H1 (cell line): ENCODE measurements at regions not wholly inside any gene's neighbourhood (a gene's known extent, or its start where the extent isn't known, plus 50 kb on each side); places are given as distances from the start of the nearest gene placed in this dataset.

Source experiments
- CTCF ChIA-PET: fragments of 300-600 bp; sonication (Branson Sonifier 250); formaldehyde crosslinking; loops from one replicate; lab custom pipeline; 2021; ENCODE audit not compliant: partially characterized antibody; lab: Charles Lee
- POLR2A ChIA-PET: fragments of 300-600 bp; sonication (Branson Sonifier 250); formaldehyde crosslinking; loops from one replicate; lab custom pipeline; 2021; ENCODE audit warnings: inconsistent platforms; ENCODE audit not compliant: partially characterized antibody; lab: Charles Lee
- DNase-seq, 2 experiments: peaks; one replicate each; pipeline versions ENCODE4 v3.0.0 to v3.0.0-alpha.2; 2010 to 2022; ENCODE audit warnings: low spot score in 2 of 2, low read depth in 1 of 2, mixed read lengths in 1 of 2
- FAIRE-seq: peaks from 2 replicates; lab custom pipeline; 2011; peaks lifted over from hg19 to GRCh38; lab: Jason Lieb, UNC
- H2AFZ ChIP-seq: 2 replicates; pipeline ENCODE4 v1.8.1; 2012; ENCODE audit warnings: low read length, inconsistent platforms
- H2AK5ac ChIP-seq: 2 replicates; pipeline ENCODE4 v1.6.1; 2013; ENCODE audit warnings: low read depth, low read length
- H2BK120ac ChIP-seq: replicated peaks from 2 replicates; pipeline ENCODE3; 2013; ENCODE audit warnings: low read depth, low read length, inconsistent platforms
- H2BK12ac ChIP-seq: 2 replicates; pipeline ENCODE4 v1.6.1; 2013; ENCODE audit warnings: low read depth, low read length
- H2BK15ac ChIP-seq: 2 replicates; pipeline ENCODE4 v1.6.1; 2013; ENCODE audit warnings: low read length
- H2BK20ac ChIP-seq: 2 replicates; pipeline ENCODE4 v1.6.1; 2013; ENCODE audit warnings: low read length
- H2BK5ac ChIP-seq: 2 replicates; pipeline ENCODE4 v1.6.1; 2013; ENCODE audit warnings: low read depth, low read length
- H3K14ac ChIP-seq: 2 replicates; pipeline ENCODE4 v1.6.1; 2013; ENCODE audit warnings: inconsistent platforms; ENCODE audit not compliant: insufficient read length
- H3K18ac ChIP-seq: 2 replicates; pipeline ENCODE4 v1.6.1; 2013; ENCODE audit warnings: low read length; ENCODE audit errors: extremely low read depth
- H3K23ac ChIP-seq: 2 replicates; pipeline ENCODE4 v1.6.1; 2013; ENCODE audit warnings: inconsistent platforms; ENCODE audit not compliant: insufficient read length
- H3K23me2 ChIP-seq: 2 replicates; pipeline ENCODE4 v1.6.1; 2013; ENCODE audit warnings: low read depth, low read length
- H3K27ac ChIP-seq: 2 replicates; pipeline ENCODE4 v1.6.1; 2011; ENCODE audit warnings: low read depth, low read length, inconsistent platforms
- H3K27me3 ChIP-seq, 4 experiments: replicated peaks in 1 of 4; 1 replicate in 1 of 4; 2 replicates in 3 of 4; pipeline versions ENCODE4 v1.6.1 to v1.8.1; 2011 to 2013; ENCODE audit warnings: low read length in 3 of 4, mild to moderate bottlenecking in 3 of 4, inconsistent platforms in 2 of 4, mixed read lengths in 2 of 4, moderate library complexity in 1 of 4; ENCODE audit not compliant: control insufficient read depth in 3 of 4, insufficient read depth in 3 of 4; ENCODE audit errors: extremely low read depth in 1 of 4
- H3K36me3 ChIP-seq, 4 experiments: 2 replicates each; pipeline versions ENCODE4 v1.6.1 to v1.8.1; 2011 to 2013; ENCODE audit warnings: mild to moderate bottlenecking in 4 of 4, low read length in 3 of 4, moderate library complexity in 2 of 4, control low read depth in 1 of 4, inconsistent platforms in 1 of 4; ENCODE audit not compliant: insufficient read depth in 4 of 4, control insufficient read depth in 2 of 4
- H3K4ac ChIP-seq: replicated peaks from 2 replicates; pipeline ENCODE3; 2013; ENCODE audit warnings: low read length, low read depth, mixed read lengths, inconsistent platforms; ENCODE audit not compliant: insufficient read length
- H3K4me1 ChIP-seq, 4 experiments: replicated peaks in 1 of 4; 1 replicate in 1 of 4; 2 replicates in 3 of 4; pipeline versions ENCODE4 v1.6.1 to v1.8.1; 2011 to 2013; ENCODE audit warnings: low read length in 3 of 4, inconsistent platforms in 2 of 4, mixed read lengths in 1 of 4; ENCODE audit not compliant: insufficient read depth in 4 of 4, control insufficient read depth in 3 of 4
- H3K4me2 ChIP-seq, 2 experiments: 2 replicates each; pipeline versions ENCODE4 v1.6.1 to v1.8.1; 2011 to 2013; ENCODE audit warnings: low read depth in 2 of 2, low read length in 2 of 2, control low read depth in 1 of 2, inconsistent platforms in 1 of 2, mild to moderate bottlenecking in 1 of 2; ENCODE audit not compliant: insufficient read depth in 1 of 2
- H3K4me3 ChIP-seq, 4 experiments: fragments of 200-600, 300-600 bp in 1 of 4; sonication (generic), shearing (Covaris generic), sonication (Bioruptor Twin) in 1 of 4; 2 replicates each; pipeline versions ENCODE4 v1.5.1 to v1.8.1; 2011 to 2016; ENCODE audit warnings: low read length in 4 of 4, low read depth in 3 of 4, control low read depth in 2 of 4, inconsistent platforms in 2 of 4, mild to moderate bottlenecking in 2 of 4, mixed read lengths in 1 of 4, moderate library complexity in 1 of 4; ENCODE audit not compliant: insufficient read depth in 2 of 4; ENCODE audit errors: extremely low read depth in 1 of 4
- H3K56ac ChIP-seq: replicated peaks from 2 replicates; pipeline ENCODE3; 2013; ENCODE audit warnings: low read depth, mild to moderate bottlenecking, mixed read lengths, low read length, inconsistent platforms; ENCODE audit not compliant: insufficient read length
- H3K79me1 ChIP-seq: 2 replicates; pipeline ENCODE4 v1.6.1; 2013; ENCODE audit warnings: low read depth, low read length, control low read depth
- H3K79me2 ChIP-seq, 2 experiments: 2 replicates each; pipeline versions ENCODE4 v1.6.1 to v1.8.1; 2012 to 2013; ENCODE audit warnings: low read length in 2 of 2, mild to moderate bottlenecking in 2 of 2, inconsistent platforms in 1 of 2; ENCODE audit not compliant: insufficient read depth in 2 of 2, control insufficient read depth in 1 of 2
- H3K9ac ChIP-seq, 4 experiments: replicated peaks in 1 of 4; 1 replicate in 1 of 4; 2 replicates in 3 of 4; pipeline versions ENCODE4 v1.6.1 to v1.8.1; 2011 to 2013; ENCODE audit warnings: low read depth in 3 of 4, low read length in 3 of 4, control low read depth in 2 of 4, mild to moderate bottlenecking in 2 of 4, moderate library complexity in 2 of 4, inconsistent platforms in 1 of 4; ENCODE audit errors: extremely low read depth in 1 of 4
- H3K9me3 ChIP-seq, 2 experiments: 2 replicates each; pipeline versions ENCODE4 v1.6.1 to v1.8.1; 2012 to 2013; ENCODE audit warnings: mild to moderate bottlenecking in 2 of 2, moderate library complexity in 2 of 2, control low read depth in 1 of 2, inconsistent platforms in 1 of 2, low read depth in 1 of 2, low read length in 1 of 2, mixed read lengths in 1 of 2; ENCODE audit not compliant: insufficient read depth in 2 of 2
- H4K20me1 ChIP-seq, 2 experiments: replicated peaks in 1 of 2; 2 replicates each; pipeline versions ENCODE3 to v1.8.1; 2011 to 2013; ENCODE audit warnings: inconsistent platforms in 2 of 2, low read length in 2 of 2, mild to moderate bottlenecking in 1 of 2; ENCODE audit not compliant: insufficient read depth in 2 of 2, control insufficient read depth in 1 of 2
- H4K5ac ChIP-seq: 2 replicates; pipeline ENCODE4 v1.6.1; 2013; ENCODE audit warnings: low read length, low read depth, mixed read lengths, inconsistent platforms; ENCODE audit not compliant: insufficient read length
- H4K8ac ChIP-seq: 2 replicates; pipeline ENCODE4 v1.8.0; 2013; ENCODE audit warnings: mild to moderate bottlenecking, moderate library complexity, low read length, inconsistent platforms; ENCODE audit not compliant: insufficient read depth; ENCODE audit errors: extremely low read depth
- H4K91ac ChIP-seq: replicated peaks from 2 replicates; pipeline ENCODE3; 2013; ENCODE audit warnings: low read length, mixed read lengths, inconsistent platforms; ENCODE audit not compliant: insufficient read length
- BCL11A ChIP-seq, 2 experiments: IDR thresholded peaks; one replicate each; pipeline ENCODE4 v1.6.1; 2011; ENCODE audit warnings: low read depth in 2 of 2, low read length in 2 of 2, mild to moderate bottlenecking in 2 of 2
- CBX5 ChIP-seq: fragments of 300-800, 300-1000 bp; sonication (generic); IDR thresholded peaks from 2 replicates; pipeline ENCODE4 v1.7.1; 2016; ENCODE audit warnings: antibody characterized with exemption, low read length, low read depth
- HDAC6 ChIP-seq: IDR thresholded peaks from one replicate; pipeline ENCODE4 v1.7.1; 2012; ENCODE audit warnings: low read depth, mild to moderate bottlenecking, inconsistent platforms, low read length, moderate library complexity
- RAD21 ChIP-seq, 2 experiments: IDR thresholded peaks in 1 of 2; conservative IDR thresholded peaks in 1 of 2; 2 replicates each; pipeline ENCODE4 v1.6.1; 2011; ENCODE audit warnings: low read depth in 2 of 2, low read length in 2 of 2, improper control_type of control experiment in 1 of 2, inconsistent platforms in 1 of 2, mild to moderate bottlenecking in 1 of 2, moderate library complexity in 1 of 2
- TAF1 ChIP-seq: IDR thresholded peaks from 2 replicates; pipeline ENCODE4 v1.6.1; 2011; ENCODE audit warnings: mild to moderate bottlenecking, low read depth, low read length
- TCF12 ChIP-seq: IDR thresholded peaks from 2 replicates; pipeline ENCODE4 v1.6.1; 2011; ENCODE audit warnings: low read depth, mild to moderate bottlenecking, low read length
- WGBS, 2 experiments: shearing (Covaris generic) in 1 of 2; methylation state at CpG; one replicate each; pipeline versions ENCODE4 v1.1.6 to v1.1.7; 2013 to 2015; ENCODE audit warnings: low lambda C conversion rate in 2 of 2, mixed read lengths in 2 of 2, inconsistent platforms in 1 of 2, low coverage in 1 of 2, missing lambda C conversion rate in 1 of 2; ENCODE audit not compliant: insufficient replicate concordance in 2 of 2, insufficient coverage in 1 of 2, insufficient read length in 1 of 2; ENCODE audit errors: extremely low coverage in 1 of 2, missing lambda C conversion rate in 1 of 2; 5-methylcytosine and 5-hydroxymethylcytosine counted together
- TF ChIP-seq, protein P1 (sequence below): IDR thresholded peaks from 2 replicates; pipeline ENCODE4 v1.6.1; 2011; ENCODE audit warnings: low read depth, mild to moderate bottlenecking, low read length; ENCODE audit not compliant: insufficient read depth

DNA sequence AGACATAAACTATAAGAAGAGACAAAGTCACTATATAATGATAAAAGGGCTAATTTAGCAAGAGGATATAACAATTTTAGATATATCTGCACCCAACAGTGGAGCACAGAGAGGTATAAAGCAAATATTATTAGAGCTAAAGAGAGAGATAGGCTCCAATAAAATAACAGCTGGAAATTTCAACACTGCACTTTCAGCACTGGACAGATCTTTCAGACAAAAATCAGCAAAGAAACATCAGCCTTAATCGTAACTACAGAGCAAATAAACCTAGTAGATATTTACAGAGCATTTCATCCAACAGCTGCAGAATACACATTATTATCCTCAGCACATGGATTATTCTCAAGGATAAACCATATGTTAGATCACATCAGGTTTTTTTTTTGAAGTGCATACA, 642.9 kb downstream of the AMY1C start:
- Histone ChIP-seq H3K18ac (no peak overlapping the region), H3K4me1 (no peaks in the 10 kb centered on the region), H4K5ac (no peak overlapping the region), H2BK12ac (no peak overlapping the region), H4K20me1 (no peaks in the 10 kb centered on the region), H2BK20ac (no peak overlapping the region), H2BK120ac (no peak overlapping the region), H2BK5ac (no peak overlapping the region), H3K4me3 (no peak overlapping the region), H2AFZ (no peak overlapping the region), H3K4me2 (no peak overlapping the region), H3K79me1 (no peaks in the 10 kb centered on the region), H2AK5ac (no peak overlapping the region), H3K4ac (no peak overlapping the region), H3K9ac (no peak overlapping the region), H4K91ac (no peak overlapping the region), H3K27ac (no peak overlapping the region), H4K8ac (no peak overlapping the region)
- 90% methylated on average over 1 of the region's 1 CpG; no CpG with 5 or more reads in 1 of the 2 experiments for WGBS, 2 experiments
- FAIRE-seq: no peak
- no peak for TF ChIP-seq TAF1
- no peak for TF ChIP-seq CBX5
- no peak for TF ChIP-seq BCL11A (IDR thresholded peaks at IDR 0.05; ENCODE audit: low read depth in 2 of 2, low read length in 2 of 2)
- TF ChIP-seq, protein P1, sequence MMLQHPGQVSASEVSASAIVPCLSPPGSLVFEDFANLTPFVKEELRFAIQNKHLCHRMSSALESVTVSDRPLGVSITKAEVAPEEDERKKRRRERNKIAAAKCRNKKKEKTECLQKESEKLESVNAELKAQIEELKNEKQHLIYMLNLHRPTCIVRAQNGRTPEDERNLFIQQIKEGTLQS: no peak
- TF ChIP-seq TCF12: no peak
- no peak for TF ChIP-seq HDAC6
- no peak for TF ChIP-seq RAD21 (IDR thresholded peaks at IDR 0.05 in 1 of 2, conservative IDR thresholded peaks at IDR 0.05 in 1 of 2; ENCODE audit: low read depth in 2 of 2, low read length in 2 of 2)
- TF ChIP-seq, all 59 proteins: peak for 0
- CTCF ChIA-PET: no interaction called here
- Histone ChIP-seq H3K79me2 (no peaks in the 10 kb centered on the region), H3K56ac (no peak overlapping the region), H3K14ac (no peak overlapping the region), H3K9me3 (no peaks in the 10 kb centered on the region), H3K23ac (no peak overlapping the region), H3K36me3 (no peaks in the 10 kb centered on the region), H2BK15ac (no peak overlapping the region), H3K27me3 (no peaks in the 10 kb centered on the region), H3K23me2 (no peaks in the 10 kb centered on the region)
- POLR2A ChIA-PET: no interaction called here
- no peak for DNase-seq
